GM18519 (cell line): ENCODE measurements at regions not wholly inside any gene's neighbourhood (a gene's known extent, or its start where the extent isn't known, plus 50 kb on each side); places are given as distances from the start of the nearest gene placed in this dataset.

Experiments
- ATAC-seq: cut with Tn5 transposase; IDR thresholded peaks from one replicate; pipeline ENCODE4 v1.9.1; 2021; ENCODE audit warnings: mild to moderate bottlenecking, moderate library complexity; ENCODE audit not compliant: unreplicated experiment, low FRiP score

GRCh38 chr5:93076566-93076965, 504.5 kb downstream of the NR2F1-AS1 start:
- ATAC-seq, result no peak

DNA sequence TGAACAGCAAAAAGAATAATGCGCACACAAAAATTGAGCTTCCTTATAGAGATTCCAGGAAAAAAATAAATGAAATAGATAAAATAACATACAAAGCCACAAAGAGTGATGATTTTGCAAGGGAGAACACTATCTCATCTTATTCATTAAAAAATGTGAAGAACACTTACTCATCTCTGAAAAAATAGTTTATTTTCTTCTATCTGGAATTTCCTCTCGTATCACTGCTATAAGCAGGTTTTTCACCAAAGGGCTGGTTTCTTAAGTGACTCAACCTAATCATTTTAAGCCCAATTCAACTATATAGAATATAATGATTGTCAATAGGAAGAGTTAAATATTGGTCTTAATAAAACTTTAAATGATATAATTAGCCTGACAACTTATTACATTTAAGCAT, 504.9 kb downstream of the NR2F1-AS1 start:
- no peak for ATAC-seq

- no peak for ATAC-seq
These were observed 507.5 kb downstream of the NR2F1-AS1 start for GRCh38 chr5:93073547-93073946.

- ATAC-seq, result no peak
These were observed 508.1 kb downstream of the NR2F1-AS1 start for GRCh38 chr5:93072831-93073459.

DNA sequence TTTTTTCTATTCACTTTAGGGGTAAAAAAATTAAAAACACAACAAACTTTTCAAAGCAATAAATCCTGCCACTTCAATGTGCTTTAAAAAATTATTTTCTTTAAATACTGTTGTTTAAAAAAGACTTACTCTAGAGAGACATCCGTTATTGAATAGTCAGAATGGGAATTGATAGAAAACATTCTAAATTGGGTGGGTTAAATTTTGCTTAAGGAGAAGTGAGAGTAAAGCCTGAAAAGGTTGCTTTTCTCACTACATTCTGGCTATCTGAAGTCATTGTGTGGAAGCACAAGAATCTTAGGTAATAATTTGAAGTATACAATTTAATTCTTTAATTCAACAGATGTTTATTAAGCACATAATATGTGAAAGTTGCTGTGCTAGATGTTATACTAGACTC, 509.3 kb downstream of the NR2F1-AS1 start:
- no peak for ATAC-seq

GRCh38 chr5:93070938-93071337, 510.1 kb downstream of the NR2F1-AS1 start:
- no peak for ATAC-seq

DNA sequence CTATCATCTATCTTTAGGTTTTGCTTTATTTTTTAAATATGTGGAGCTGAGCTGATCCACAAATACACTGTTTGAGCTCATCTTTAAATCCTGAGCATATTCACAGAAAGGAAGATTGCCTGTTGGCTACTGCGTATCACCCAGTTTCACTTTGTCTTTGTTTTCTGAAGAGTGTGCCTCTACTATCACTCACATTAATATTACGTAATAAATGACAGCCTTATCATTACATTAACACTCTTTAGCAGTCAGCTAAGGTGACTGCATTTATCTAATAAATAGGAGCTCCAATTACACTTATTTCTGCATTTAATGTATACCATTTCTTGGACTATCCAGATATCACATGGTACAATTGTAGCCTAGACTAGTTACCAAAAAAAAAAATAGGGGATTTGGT, 511.7 kb downstream of the NR2F1-AS1 start:
- no peak for ATAC-seq

GRCh38 chr5:93062548-93062947, 518.5 kb downstream of the NR2F1-AS1 start:
- ATAC-seq, result no peak

- no peak for ATAC-seq
These were observed 522.7 kb downstream of the NR2F1-AS1 start for GRCh38 chr5:93058309-93058708.

- no peak for ATAC-seq
These were observed 523.7 kb downstream of the NR2F1-AS1 start for GRCh38 chr5:93057311-93057710.

GRCh38 chr5:93055971-93056370, 525.0 kb downstream of the NR2F1-AS1 start:
- ATAC-seq, result no peak

GRCh38 chr5:93055561-93055960, 525.5 kb downstream of the NR2F1-AS1 start:
- ATAC-seq, result no peak

DNA sequence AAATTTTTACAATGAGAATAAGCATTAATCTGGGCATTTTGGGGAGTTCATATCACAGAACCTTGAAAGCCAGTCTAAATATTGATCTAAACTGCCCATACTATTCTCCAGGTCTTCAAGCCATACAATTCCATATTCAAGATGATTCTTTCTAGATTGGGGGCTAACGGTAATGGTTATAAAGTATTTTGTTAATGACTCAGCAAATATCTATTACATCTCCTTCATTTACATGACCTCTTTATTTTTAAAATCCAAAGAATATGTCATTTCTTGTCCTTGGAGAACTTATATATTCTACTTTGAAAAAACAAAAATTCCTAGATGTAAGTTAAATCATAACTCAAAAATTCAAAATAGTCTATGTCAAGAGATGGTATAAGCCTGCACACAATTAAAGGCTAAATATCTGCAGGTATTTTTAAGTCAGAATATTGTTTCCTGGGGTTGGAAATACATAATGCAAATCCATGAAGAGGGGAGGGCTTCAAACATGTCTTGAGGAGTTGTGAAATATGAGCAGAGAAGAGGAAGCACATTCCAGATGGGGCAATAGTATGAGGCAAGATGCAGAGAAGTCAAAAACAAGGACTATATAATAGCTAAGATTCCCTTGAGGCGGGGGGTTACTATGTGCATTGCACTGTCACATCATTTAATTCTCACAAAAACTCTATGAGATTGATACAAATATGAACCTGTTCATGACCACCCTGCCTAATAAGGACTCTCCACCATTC, 526.4 kb downstream of the NR2F1-AS1 start:
- ATAC-seq, result no peak

DNA sequence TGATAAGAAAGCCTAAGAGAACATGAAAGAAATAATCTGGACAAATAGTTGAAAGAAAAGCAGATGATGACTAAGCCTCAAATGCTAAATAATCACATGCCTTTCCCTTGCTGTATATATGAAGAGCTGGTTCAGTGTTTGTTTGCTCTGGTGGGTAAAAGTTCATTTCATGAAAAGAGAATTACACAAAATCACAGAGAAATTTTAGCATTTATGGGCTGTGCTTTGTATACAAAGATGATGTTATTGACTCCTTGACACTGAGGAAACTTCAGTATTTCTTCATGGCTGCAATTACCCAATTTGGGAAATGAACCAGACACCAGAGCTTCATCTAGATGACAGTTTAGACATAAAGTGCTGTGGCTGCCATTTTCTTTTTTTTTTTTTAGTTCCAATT, 527.2 kb downstream of the NR2F1-AS1 start:
- ATAC-seq, result no peak

GRCh38 chr5:93048858-93049257, 532.2 kb downstream of the NR2F1-AS1 start:
- ATAC-seq, result no peak

GRCh38 chr5:93044859-93045666, 536.0 kb downstream of the NR2F1-AS1 start:
- ATAC-seq, result no peak

DNA sequence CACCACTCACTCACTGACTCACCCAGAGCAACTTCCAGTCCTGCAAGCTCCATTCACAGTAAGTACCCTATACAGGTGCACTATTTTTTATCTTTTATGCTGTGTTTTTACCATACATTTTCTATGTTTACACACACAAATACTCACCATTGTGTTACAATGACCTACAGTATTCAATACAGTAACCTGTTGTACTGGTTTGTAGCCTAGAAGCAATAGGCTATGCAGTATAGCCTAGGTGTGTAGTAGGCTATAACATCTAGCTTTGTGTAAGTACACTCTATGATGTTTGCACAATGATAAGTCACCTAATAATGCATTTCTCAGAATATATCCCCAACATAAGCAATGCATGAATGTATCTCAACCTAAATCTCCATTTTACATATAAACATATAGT, 541.1 kb downstream of the NR2F1-AS1 start:
- no peak for ATAC-seq

GRCh38 chr5:93034621-93035590, 546.1 kb downstream of the NR2F1-AS1 start:
- no peak for ATAC-seq

DNA sequence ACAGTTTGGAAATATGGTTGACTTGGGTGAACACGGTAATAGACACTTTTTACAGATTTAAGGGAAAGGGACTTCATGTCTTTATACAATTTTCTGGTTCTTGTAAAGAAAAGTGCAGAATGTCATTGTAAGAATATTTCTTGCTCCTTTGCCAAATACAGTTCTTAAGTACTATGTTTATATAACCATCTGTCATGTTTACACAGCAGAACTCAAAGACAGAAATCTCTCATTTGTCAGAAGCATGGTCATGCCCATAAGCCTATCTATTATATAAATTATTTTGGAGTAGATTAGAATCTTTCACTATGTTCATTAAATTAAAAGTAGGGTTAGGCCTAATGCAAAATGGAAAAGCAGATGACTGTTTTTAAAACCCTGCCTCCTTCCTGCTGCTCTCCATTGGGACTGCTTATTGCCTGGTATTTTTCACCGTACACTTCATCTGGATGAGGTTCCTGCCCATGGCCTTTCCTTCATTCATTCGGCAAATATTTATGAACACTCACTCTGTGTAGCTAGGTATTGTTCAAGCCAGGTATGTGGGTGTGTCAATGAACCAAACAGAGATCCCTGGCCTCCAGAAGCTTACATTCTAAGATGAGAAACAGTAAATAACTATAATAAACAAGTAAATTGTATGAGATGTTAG, 558.1 kb downstream of the NR2F1-AS1 start:
- ATAC-seq, result no peak

- no peak for ATAC-seq
These were observed 558.8 kb downstream of the NR2F1-AS1 start for GRCh38 chr5:93022211-93022610.
